IMR-90 (cell line): ENCODE measurements at regions not wholly inside any gene's neighbourhood (a gene's known extent, or its start where the extent isn't known, plus 50 kb on each side); places are given as distances from the start of the nearest gene placed in this dataset.

Experiments used
- ATAC-seq: fragments of 200-7000 bp; cut with Tn5 transposase; 2 replicates; pipeline ENCODE4 v1.9.1; 2020; ENCODE audit warnings: low read depth, mild to moderate bottlenecking, moderate library complexity
- BruUV-seq: library from RNA; stranded (reverse); fragments of 400-500 nt; replicated peaks from 2 replicates; lab custom pipeline; 2021; lab: Mats Ljungman, UMichigan
- CTCF ChIA-PET: fragments of 300-600 bp; formaldehyde crosslinking; extraction: SDS; loops from one replicate; lab custom pipeline; 2021; ENCODE audit warnings: antibody characterized with exemption; lab: Yijun Ruan, JAX
- POLR2A ChIA-PET: fragments of 300-600 bp; sonication (Branson Sonifier 250); formaldehyde crosslinking; loops from one replicate; lab custom pipeline; 2022; ENCODE audit warnings: antibody characterized with exemption; ENCODE audit not compliant: unreplicated experiment; lab: Charles Lee
- DNase-seq: peaks from one replicate; pipeline ENCODE4 v3.0.0; 2013
- H2AFZ ChIP-seq: replicated peaks from 2 replicates; pipeline ENCODE3; 2013; ENCODE audit warnings: low read length, mild to moderate bottlenecking; ENCODE audit not compliant: poor library complexity
- H2AK5ac ChIP-seq: 2 replicates; pipeline ENCODE4 v1.6.1; 2013; ENCODE audit warnings: low read depth, low read length, inconsistent platforms
- H2AK9ac ChIP-seq: replicated peaks from 2 replicates; pipeline ENCODE3; 2013; ENCODE audit warnings: mild to moderate bottlenecking, low read depth, low read length, moderate library complexity; ENCODE audit not compliant: poor library complexity
- H2BK120ac ChIP-seq: 2 replicates; pipeline ENCODE4 v1.6.1; 2013; ENCODE audit warnings: low read depth, low read length, inconsistent platforms
- H2BK15ac ChIP-seq: 3 replicates; pipeline ENCODE4 v1.6.1; 2013; ENCODE audit warnings: low read depth, low read length, inconsistent platforms
- H2BK20ac ChIP-seq: 2 replicates; pipeline ENCODE4 v1.6.1; 2013; ENCODE audit warnings: low read depth, mild to moderate bottlenecking, inconsistent platforms, low read length, moderate library complexity
- H2BK5ac ChIP-seq: 2 replicates; pipeline ENCODE4 v1.6.1; 2013; ENCODE audit warnings: mild to moderate bottlenecking, low read depth, low read length, inconsistent platforms; ENCODE audit not compliant: poor library complexity, severe bottlenecking
- H3K14ac ChIP-seq: replicated peaks from 2 replicates; pipeline ENCODE4 v1.6.1; 2013; ENCODE audit warnings: low read depth, low read length, inconsistent platforms
- H3K18ac ChIP-seq: 2 replicates; pipeline ENCODE4 v1.6.1; 2013; ENCODE audit warnings: low read depth, low read length, control low read depth
- H3K23ac ChIP-seq: 2 replicates; pipeline ENCODE4 v1.6.1; 2013; ENCODE audit warnings: low read depth, low read length, inconsistent platforms
- H3K27ac ChIP-seq: 2 replicates; pipeline ENCODE4 v1.5.1; 2013; ENCODE audit warnings: mild to moderate bottlenecking, control low read depth, low read length; ENCODE audit not compliant: insufficient read depth
- H3K27me3 ChIP-seq: 2 replicates; pipeline ENCODE4 v1.6.1; 2013; ENCODE audit warnings: low read length; ENCODE audit not compliant: control insufficient read depth, insufficient read depth
- H3K36me3 ChIP-seq: 2 replicates; pipeline ENCODE4 v1.6.1; 2013; ENCODE audit warnings: low read length, mixed read lengths; ENCODE audit not compliant: control insufficient read depth, insufficient read depth
- H3K4ac ChIP-seq: 2 replicates; pipeline ENCODE4 v1.6.1; 2013; ENCODE audit warnings: low read depth, low read length, inconsistent platforms
- H3K4me1 ChIP-seq: 2 replicates; pipeline ENCODE4 v1.6.1; 2013; ENCODE audit warnings: low read length, mixed read lengths; ENCODE audit not compliant: control insufficient read depth, insufficient read depth
- H3K4me2 ChIP-seq: 2 replicates; pipeline ENCODE4 v1.6.1; 2013; ENCODE audit warnings: low read depth, mild to moderate bottlenecking, control low read depth, low read length, moderate library complexity
- H3K4me3 ChIP-seq: 2 replicates; pipeline ENCODE4 v1.5.1; 2013; ENCODE audit warnings: low read depth, mild to moderate bottlenecking, control low read depth, low read length, moderate library complexity; ENCODE audit not compliant: insufficient read depth
- H3K56ac ChIP-seq: 2 replicates; pipeline ENCODE4 v1.6.1; 2013; ENCODE audit warnings: low read length, inconsistent platforms; ENCODE audit not compliant: insufficient read depth; ENCODE audit errors: extremely low read depth
- H3K79me1 ChIP-seq, 2 experiments: 2 replicates each; pipeline ENCODE4 v1.6.1; 2013; ENCODE audit warnings: low read length in 2 of 2, inconsistent platforms in 1 of 2, low read depth in 1 of 2
- H3K9ac ChIP-seq: 2 replicates; pipeline ENCODE4 v1.6.1; 2013; ENCODE audit warnings: low read depth, low read length, control low read depth
- H3K9me1 ChIP-seq: 2 replicates; pipeline ENCODE4 v1.6.1; 2013; ENCODE audit warnings: low read length, inconsistent platforms; ENCODE audit not compliant: insufficient read depth
- H3K9me3 ChIP-seq: 2 replicates; pipeline ENCODE4 v1.6.1; 2013; ENCODE audit warnings: low read length; ENCODE audit not compliant: control insufficient read depth, insufficient read depth
- H4K20me1 ChIP-seq: 2 replicates; pipeline ENCODE4 v1.6.1; 2013; ENCODE audit warnings: low read length, inconsistent platforms; ENCODE audit not compliant: insufficient read depth
- H4K5ac ChIP-seq: 2 replicates; pipeline ENCODE4 v1.6.1; 2013; ENCODE audit warnings: mild to moderate bottlenecking, low read depth, low read length, control low read depth
- H4K8ac ChIP-seq, 2 experiments: 2 replicates each; pipeline ENCODE4 v1.6.1; 2013; ENCODE audit warnings: low read depth in 2 of 2, low read length in 2 of 2, control low read depth in 1 of 2, inconsistent platforms in 1 of 2
- H4K91ac ChIP-seq: 2 replicates; pipeline ENCODE4 v1.6.1; 2013; ENCODE audit warnings: low read depth, low read length, inconsistent platforms; ENCODE audit not compliant: insufficient read depth
- BHLHE40 ChIP-seq: fragments of 150-350 bp; IDR thresholded peaks from 2 replicates; pipeline ENCODE4 v1.6.1; 2016; ENCODE audit warnings: mild to moderate bottlenecking, low read depth, low read length
- CEBPB ChIP-seq: IDR thresholded peaks from 2 replicates; pipeline ENCODE4 v1.6.1; 2012; ENCODE audit warnings: low read depth, low read length, improper control_type of control experiment
- CHD1 ChIP-seq: IDR thresholded peaks from 2 replicates; pipeline ENCODE4 v1.6.1; 2012; ENCODE audit warnings: low read depth, low read length, improper control_type of control experiment
- CTCF ChIP-seq: conservative IDR thresholded peaks from 2 replicates; pipeline ENCODE4 v1.5.1; 2012; ENCODE audit warnings: mild to moderate bottlenecking, low read depth, low read length, improper control_type of control experiment
- ELK1 ChIP-seq: fragments of 150-350 bp; IDR thresholded peaks from 2 replicates; pipeline ENCODE4 v1.6.1; 2016; ENCODE audit warnings: low read depth, mild to moderate bottlenecking, low read length, moderate library complexity, borderline replicate concordance
- FOS ChIP-seq: fragments of 150-350 bp; IDR thresholded peaks from 2 replicates; pipeline ENCODE4 v1.6.1; 2016; ENCODE audit warnings: low read depth, low read length
- MAFK ChIP-seq: IDR thresholded peaks from 2 replicates; pipeline ENCODE4 v1.6.1; 2012; ENCODE audit warnings: low read depth, low read length, improper control_type of control experiment
- MAZ ChIP-seq: IDR thresholded peaks from 2 replicates; pipeline ENCODE4 v1.6.1; 2012; ENCODE audit warnings: low read depth, mild to moderate bottlenecking, low read length, improper control_type of control experiment, moderate library complexity, borderline replicate concordance
- MXI1 ChIP-seq: IDR thresholded peaks from 2 replicates; pipeline ENCODE4 v1.6.1; 2012; ENCODE audit warnings: low read depth, mild to moderate bottlenecking, low read length, moderate library complexity, borderline replicate concordance
- NFE2L2 ChIP-seq: fragments of 150-350 bp; IDR thresholded peaks from 2 replicates; pipeline ENCODE4 v1.6.1; 2016; ENCODE audit warnings: low read depth, mild to moderate bottlenecking, low read length
- POLR2A ChIP-seq: IDR thresholded peaks from 2 replicates; pipeline ENCODE4 v1.6.1; 2012; ENCODE audit warnings: mild to moderate bottlenecking, low read depth, low read length
- RAD21 ChIP-seq: IDR thresholded peaks from 2 replicates; pipeline ENCODE4 v1.6.1; 2012; ENCODE audit warnings: low read length, improper control_type of control experiment
- RCOR1 ChIP-seq: IDR thresholded peaks from 2 replicates; pipeline ENCODE4 v1.6.1; 2012; ENCODE audit warnings: mild to moderate bottlenecking, low read length, improper control_type of control experiment; ENCODE audit not compliant: insufficient replicate concordance
- RFX5 ChIP-seq: IDR thresholded peaks from 2 replicates; pipeline ENCODE4 v1.8.0; 2012; ENCODE audit warnings: low read depth, mild to moderate bottlenecking, low read length, moderate library complexity
- SMC3 ChIP-seq: fragments of 150-350 bp; IDR thresholded peaks from 2 replicates; pipeline ENCODE4 v1.6.1; 2016; ENCODE audit warnings: low read depth, mild to moderate bottlenecking, antibody characterized with exemption, low read length, moderate library complexity
- USF2 ChIP-seq: fragments of 150-350 bp; IDR thresholded peaks from 2 replicates; pipeline ENCODE4 v1.6.1; 2017; ENCODE audit warnings: mild to moderate bottlenecking, antibody characterized with exemption, low read length, low read depth
- WGBS, 2 experiments: methylation state at CpG; one replicate each; pipeline versions ENCODE4 v1.1.5 to v1.1.7; 2013; ENCODE audit warnings: missing lambda C conversion rate in 2 of 2; ENCODE audit not compliant: insufficient read length in 1 of 2; ENCODE audit errors: extremely low coverage in 2 of 2; 5-methylcytosine and 5-hydroxymethylcytosine counted together
- dilution Hi-C: fragments of 300-500 bp; cut with HindIII; formaldehyde crosslinking; loops from one replicate; pipeline ENCODE4 v1.14.3; 2018; ENCODE audit warnings: low sequenced_read_pairs; ENCODE audit not compliant: unreplicated experiment
- in situ Hi-C: fragments of 300-500 bp; cut with MboI; formaldehyde crosslinking; loops from 3 replicates; pipeline ENCODE4 v1.14.3; 2019; ENCODE audit warnings: low sequenced_read_pairs, inconsistent platforms, mixed read lengths
- intact Hi-C: fragments of 100-400 bp; cut with micrococcal nuclease; formaldehyde crosslinking; loops from 2 replicates; pipeline ENCODE4 v1.10.0; 2022

GRCh38 chr4:155571184-155571944 lies 95.3 kb upstream of the GUCY1A1 start:
- H3K23ac ChIP-seq = no peak overlapping the region
- no peak overlapping the region for H4K8ac ChIP-seq
- no peaks in the 10 kb centered on the region for H3K9me1 ChIP-seq
- no peaks in the 10 kb centered on the region for H3K79me1 ChIP-seq
- no peak overlapping the region for H2AK5ac ChIP-seq
- no peak overlapping the region for H3K4ac ChIP-seq
- DNase-seq (no peak), ATAC-seq (no peak)
- H2BK20ac ChIP-seq = no peak overlapping the region
- intact Hi-C loops (no loop called here), dilution Hi-C loops (no loop called here), in situ Hi-C loops (no loop called here)
- H3K27ac ChIP-seq = no peak overlapping the region
- H4K91ac ChIP-seq = no peak overlapping the region
- no peak overlapping the region for H2BK120ac ChIP-seq
- H3K4me2 ChIP-seq = no peak overlapping the region
- H2BK5ac ChIP-seq = no peak overlapping the region
- no peaks in the 10 kb centered on the region for H3K36me3 ChIP-seq
- H3K4me3 ChIP-seq = no peak overlapping the region
- no peak overlapping the region for H2AFZ ChIP-seq
- no peak overlapping the region for H2BK15ac ChIP-seq
- H3K14ac ChIP-seq = no peak overlapping the region
- H3K18ac ChIP-seq = no peak overlapping the region
- H2AK9ac ChIP-seq = no peak overlapping the region
- H3K4me1 ChIP-seq = no peaks in the 10 kb centered on the region
- CTCF ChIA-PET = no interaction called here
- no peaks in the 10 kb centered on the region for H3K27me3 ChIP-seq
- no peak overlapping the region for H4K5ac ChIP-seq
- POLR2A ChIA-PET = no interaction called here
- H3K9ac ChIP-seq = no peak overlapping the region
- WGBS, 2 experiments = no CpG with 5 or more reads among the region's 1 CpG
- H3K9me3 ChIP-seq = no peaks in the 10 kb centered on the region
- H3K56ac ChIP-seq = no peak overlapping the region
- TF ChIP-seq SMC3 (no peak), POLR2A (no peak), RAD21 (no peak), CEBPB (no peak), FOS (no peak), CHD1 (no peak), USF2 (no peak), MAFK (no peak), RFX5 (no peak), BHLHE40 (no peak), MXI1 (no peak), CTCF (no peak), RCOR1 (no peak), NFE2L2 (no peak), ELK1 (no peak), MAZ (no peak)
- H4K20me1 ChIP-seq = no peaks in the 10 kb centered on the region
- no TSS peak for BruUV-seq
